Nephron progenitor cell (in vitro differentiated cells): ENCODE measurements at regions not wholly inside any gene's neighbourhood (a gene's known extent, or its start where the extent isn't known, plus 50 kb on each side); places are given as distances from the start of the nearest gene placed in this dataset.

Source experiments
- DNase-seq: peaks from one replicate; pipeline ENCODE4 v3.0.0; 2021
- H3K27ac Mint-ChIP-seq: 2 replicates; pipeline ENCODE4 v1.8.0; 2021; ENCODE audit warnings: mild to moderate bottlenecking, moderate library complexity, mixed read lengths
- H3K27me3 Mint-ChIP-seq: 2 replicates; pipeline ENCODE4 v1.8.0; 2021; ENCODE audit warnings: mild to moderate bottlenecking, low read depth, mixed read lengths; ENCODE audit not compliant: poor library complexity
- H3K36me3 Mint-ChIP-seq: 2 replicates; pipeline ENCODE4 v1.8.0; 2021; ENCODE audit warnings: low read depth, mixed read lengths
- H3K4me1 Mint-ChIP-seq: 2 replicates; pipeline ENCODE4 v1.8.0; 2021; ENCODE audit warnings: mixed read lengths
- H3K4me3 Mint-ChIP-seq: 2 replicates; pipeline ENCODE4 v1.8.0; 2021; ENCODE audit warnings: mild to moderate bottlenecking, moderate library complexity, mixed read lengths
- H3K9me3 Mint-ChIP-seq: 2 replicates; pipeline ENCODE4 v1.8.0; 2021; ENCODE audit warnings: mild to moderate bottlenecking, moderate library complexity, mixed read lengths
- CTCF ChIP-seq: fragments of 200-600 bp; sonication (generic); IDR thresholded peaks from 2 replicates; pipeline ENCODE4 v1.5.0; 2021; ENCODE audit warnings: antibody characterized with exemption

GRCh38 chr15:70479785-70480184 lies 283.6 kb downstream of the UACA start:
- no peak overlapping the region for H3K4me3 Mint-ChIP-seq
- no peak overlapping the region for H3K27ac Mint-ChIP-seq
- peaks cover 11% of the 10 kb centered on the region for H3K4me1 Mint-ChIP-seq
- no peaks in the 10 kb centered on the region for H3K36me3 Mint-ChIP-seq
- DNase-seq, result no peak
- H3K9me3 Mint-ChIP-seq, result no peaks in the 10 kb centered on the region
- TF ChIP-seq CTCF, result no peak
- peaks cover 34% of the 10 kb centered on the region for H3K27me3 Mint-ChIP-seq

DNA sequence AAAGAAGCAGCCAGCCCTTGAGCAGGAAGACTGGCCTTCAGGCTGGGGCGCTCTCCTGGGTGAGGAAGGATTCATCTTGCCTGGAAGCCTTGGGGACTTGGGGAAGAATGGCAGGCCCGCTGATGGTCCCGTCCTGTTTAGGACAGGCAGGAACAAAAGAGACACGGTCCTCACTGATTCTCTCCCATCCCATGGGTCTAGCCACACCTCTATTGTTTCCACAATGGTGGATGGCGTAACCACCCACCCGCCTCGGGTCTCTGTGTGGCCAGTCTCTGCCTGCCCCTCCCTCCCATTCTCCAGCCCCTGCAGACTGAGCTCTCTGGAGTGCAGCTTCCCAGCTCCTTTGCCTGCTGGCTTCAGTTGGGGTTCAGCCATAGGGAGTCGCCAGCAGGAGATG lies 284.3 kb downstream of the UACA start:
- no peak for TF ChIP-seq CTCF
- peak overlapping the region; percentile 1 for H3K27ac Mint-ChIP-seq
- no peaks in the 10 kb centered on the region for H3K36me3 Mint-ChIP-seq
- DNase-seq, result no peak
- peaks cover 15% of the 10 kb centered on the region for H3K4me1 Mint-ChIP-seq
- no peak overlapping the region for H3K4me3 Mint-ChIP-seq
- H3K9me3 Mint-ChIP-seq, result no peaks in the 10 kb centered on the region
- H3K27me3 Mint-ChIP-seq, result peaks cover 34% of the 10 kb centered on the region

GRCh38 chr15:70478251-70478990 lies 284.9 kb downstream of the UACA start:
- peak; percentile 39 for DNase-seq
- peak overlapping the region; percentile 1 for H3K27ac Mint-ChIP-seq
- no peaks in the 10 kb centered on the region for H3K36me3 Mint-ChIP-seq
- H3K4me1 Mint-ChIP-seq, result peaks cover 20% of the 10 kb centered on the region
- no peaks in the 10 kb centered on the region for H3K9me3 Mint-ChIP-seq
- no peak overlapping the region for H3K4me3 Mint-ChIP-seq
- no peak for TF ChIP-seq CTCF
- H3K27me3 Mint-ChIP-seq, result peaks cover 34% of the 10 kb centered on the region

- peaks cover 24% of the 10 kb centered on the region for H3K4me1 Mint-ChIP-seq
- H3K27me3 Mint-ChIP-seq, result peaks cover 40% of the 10 kb centered on the region
- DNase-seq, result no peak
- H3K36me3 Mint-ChIP-seq, result no peaks in the 10 kb centered on the region
- TF ChIP-seq CTCF, result no peak
- H3K27ac Mint-ChIP-seq, result no peak overlapping the region
- no peak overlapping the region for H3K4me3 Mint-ChIP-seq
- H3K9me3 Mint-ChIP-seq, result no peaks in the 10 kb centered on the region
Observed at GRCh38 chr15:70477750-70478250, 285.6 kb downstream of the UACA start.

DNA sequence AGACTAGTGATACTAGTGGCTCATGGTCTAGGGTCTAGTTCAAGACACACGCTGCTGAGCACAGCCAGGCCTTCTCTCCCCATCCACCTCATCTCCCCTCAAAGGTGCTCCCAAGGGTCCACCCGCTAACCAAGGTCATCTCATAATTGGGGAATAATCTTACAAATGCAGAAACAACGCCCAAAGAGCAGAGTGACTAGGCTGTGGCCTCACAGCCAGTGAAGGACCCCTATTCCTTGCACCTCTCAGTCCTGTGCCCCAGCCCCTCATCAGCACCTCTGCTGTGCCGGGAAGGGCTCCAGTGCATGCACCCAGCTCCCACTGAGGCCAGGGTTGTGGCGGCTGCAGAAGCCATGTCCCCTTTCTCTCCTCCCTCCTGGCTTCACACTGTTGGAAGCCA lies 286.9 kb downstream of the UACA start:
- Mint-ChIP-seq H3K27ac (no peak overlapping the region), H3K4me3 (no peak overlapping the region), H3K9me3 (no peaks in the 10 kb centered on the region), H3K4me1 (peaks cover 24% of the 10 kb centered on the region), H3K27me3 (peaks cover 43% of the 10 kb centered on the region), H3K36me3 (no peaks in the 10 kb centered on the region)
- no peak for DNase-seq
- TF ChIP-seq CTCF, result no peak

GRCh38 chr15:70475921-70476320 lies 287.4 kb downstream of the UACA start:
- Mint-ChIP-seq H3K4me1 (peaks cover 24% of the 10 kb centered on the region), H3K27ac (no peak overlapping the region), H3K9me3 (no peaks in the 10 kb centered on the region), H3K27me3 (peaks cover 43% of the 10 kb centered on the region), H3K4me3 (no peak overlapping the region), H3K36me3 (no peaks in the 10 kb centered on the region)
- no peak for DNase-seq
- TF ChIP-seq CTCF, result no peak
